AG04449 (cell line): ENCODE measurements at regions not wholly inside any gene's neighbourhood (a gene's known extent, or its start where the extent isn't known, plus 50 kb on each side); places are given as distances from the start of the nearest gene placed in this dataset.
"Not testable (repeated sequence)": the region's sequence is repeated elsewhere in the genome, so short reads cannot be mapped to it uniquely, and the experiment has no call there.

ENCODE experiments used
- CTCF ChIA-PET: fragments of 350-600 bp; formaldehyde crosslinking; extraction: SDS; loops from one replicate; lab custom pipeline; 2021; ENCODE audit warnings: antibody characterized with exemption; lab: Yijun Ruan, JAX
- POLR2A ChIA-PET: fragments of 400-600, 350-600 bp; formaldehyde crosslinking; extraction: SDS; loops from one replicate; lab custom pipeline; 2020; ENCODE audit warnings: antibody characterized with exemption, inconsistent platforms; lab: Yijun Ruan, JAX
- DNase-seq: peaks from one replicate; pipeline ENCODE4 v3.0.0-alpha.2; 2010; ENCODE audit warnings: low read depth, low spot score
- H3K4me3 ChIP-seq: 2 replicates; pipeline ENCODE4 v1.5.1; 2011; ENCODE audit warnings: low read depth, mild to moderate bottlenecking, control low read depth, low read length
- CTCF ChIP-seq: IDR thresholded peaks from one replicate; pipeline ENCODE4 v1.5.1; 2011; ENCODE audit warnings: mild to moderate bottlenecking, moderate library complexity, low read length, control low read depth, inconsistent platforms; ENCODE audit not compliant: insufficient read depth; ENCODE audit errors: missing control alignments

- no peak for DNase-seq
- no peak for TF ChIP-seq CTCF
- POLR2A ChIA-PET, result no interaction called here
- CTCF ChIA-PET, result no interaction called here
- H3K4me3 ChIP-seq, result no peak overlapping the region
These were observed 459.9 kb upstream of the MCTP2 start for GRCh38 chr15:93771196-93772030.

GRCh38 chr15:93770788-93771187 lies 460.6 kb upstream of the MCTP2 start:
- no peak for DNase-seq
- no peak for TF ChIP-seq CTCF
- POLR2A ChIA-PET, result no interaction called here
- H3K4me3 ChIP-seq, result no peak overlapping the region
- CTCF ChIA-PET, result no interaction called here

GRCh38 chr15:93762036-93762435 lies 469.3 kb upstream of the MCTP2 start:
- H3K4me3 ChIP-seq, result no peak overlapping the region
- DNase-seq, result no peak
- ChIA-PET POLR2A (no interaction called here), CTCF (no interaction called here)
- no peak for TF ChIP-seq CTCF

- ChIA-PET CTCF (no interaction called here), POLR2A (no interaction called here)
- no peak for DNase-seq
- no peak overlapping the region for H3K4me3 ChIP-seq
- TF ChIP-seq CTCF, result no peak
These were observed 471.7 kb upstream of the MCTP2 start for GRCh38 chr15:93759629-93760028.

GRCh38 chr15:93758824-93759223 lies 472.5 kb upstream of the MCTP2 start:
- ChIA-PET CTCF (interaction anchor here (1.0 kb wide), 1 partner anchor 728 kb away, joined by 3 read pairs; no protein-coding TSS in a partner anchor), POLR2A (no interaction called here)
- no peak overlapping the region for H3K4me3 ChIP-seq
- DNase-seq, result no peak
- no peak for TF ChIP-seq CTCF

GRCh38 chr15:93748710-93749109 lies 482.7 kb upstream of the MCTP2 start:
- CTCF ChIA-PET, result no interaction called here
- no peak for TF ChIP-seq CTCF

GRCh38 chr15:93734976-93735375 lies 496.4 kb upstream of the MCTP2 start:
- CTCF ChIA-PET, POLR2A ChIA-PET: not testable (repeated sequence)

More at GRCh38 chr15:93748710-93749109, 482.7 kb upstream of the MCTP2 start:
- POLR2A ChIA-PET, result no interaction called here
- no peak for DNase-seq
- no peak overlapping the region for H3K4me3 ChIP-seq

More at GRCh38 chr15:93734976-93735375, 496.4 kb upstream of the MCTP2 start:
- not testable (repeated sequence) for DNase-seq, H3K4me3 ChIP-seq
